Epithelial cell of proximal tubule (primary cell): ENCODE measurements at regions not wholly inside any gene's neighbourhood (a gene's known extent, or its start where the extent isn't known, plus 50 kb on each side); places are given as distances from the start of the nearest gene placed in this dataset.
"Not testable (repeated sequence)": the region's sequence is repeated elsewhere in the genome, so short reads cannot be mapped to it uniquely, and the experiment has no call there.

ENCODE experiments used
- DNase-seq: peaks from one replicate; pipeline ENCODE4 v3.0.0-alpha.2; 2011; ENCODE audit warnings: low read depth
- H3K4me3 ChIP-seq: 2 replicates; pipeline ENCODE4 v1.5.1; 2011; ENCODE audit warnings: low read depth, mild to moderate bottlenecking, low read length
- CTCF ChIP-seq: conservative IDR thresholded peaks from 2 replicates; pipeline ENCODE4 v1.5.1; 2012; ENCODE audit warnings: low read depth, mild to moderate bottlenecking, low read length

GRCh38 chr2:82959727-82960126 lies 1499.4 kb downstream of the SUCLG1 start:
- H3K4me3 ChIP-seq: no peak overlapping the region
- TF ChIP-seq CTCF: no peak
- DNase-seq: no peak

GRCh38 chr2:82954868-82955267 lies 1504.2 kb downstream of the SUCLG1 start:
- no peak overlapping the region for H3K4me3 ChIP-seq
- no peak for TF ChIP-seq CTCF
- no peak for DNase-seq

GRCh38 chr2:82939211-82939610 lies 1519.9 kb downstream of the SUCLG1 start:
- no peak for DNase-seq

GRCh38 chr2:82938321-82938845 lies 1520.7 kb downstream of the SUCLG1 start:
- H3K4me3 ChIP-seq, DNase-seq: not testable (repeated sequence)

More at GRCh38 chr2:82939211-82939610, 1519.9 kb downstream of the SUCLG1 start:
- TF ChIP-seq CTCF: no peak
- H3K4me3 ChIP-seq: no peak overlapping the region

- H3K4me3 ChIP-seq: no peak overlapping the region
- TF ChIP-seq CTCF: no peak
- DNase-seq: no peak
These were observed 1545.5 kb downstream of the SUCLG1 start for GRCh38 chr2:82913566-82913965.

- TF ChIP-seq CTCF: no peak
- DNase-seq: no peak
- no peak overlapping the region for H3K4me3 ChIP-seq
These were observed 1563.0 kb downstream of the SUCLG1 start for GRCh38 chr2:82896117-82896516.

- TF ChIP-seq CTCF: no peak
- H3K4me3 ChIP-seq: no peak overlapping the region
- DNase-seq: no peak
These were observed 1565.9 kb downstream of the SUCLG1 start for GRCh38 chr2:82893190-82893589.
